Amniotic stem cell (primary cell): ENCODE measurements at regions not wholly inside any gene's neighbourhood (a gene's known extent, or its start where the extent isn't known, plus 50 kb on each side); places are given as distances from the start of the nearest gene placed in this dataset.

Experiments used
- DNase-seq: peaks from one replicate; lab custom pipeline; 2025; lab: John Stamatoyannopoulos, UW

GRCh38 chr2:234597576-234597861 lies 100.6 kb upstream of the ARL4C start:
- DNase-seq: no peak

GRCh38 chr2:234596696-234597575 lies 100.1 kb upstream of the ARL4C start:
- DNase-seq: no peak

- DNase-seq: no peak
These were observed 98.9 kb upstream of the ARL4C start for GRCh38 chr2:234595829-234596228.

DNA sequence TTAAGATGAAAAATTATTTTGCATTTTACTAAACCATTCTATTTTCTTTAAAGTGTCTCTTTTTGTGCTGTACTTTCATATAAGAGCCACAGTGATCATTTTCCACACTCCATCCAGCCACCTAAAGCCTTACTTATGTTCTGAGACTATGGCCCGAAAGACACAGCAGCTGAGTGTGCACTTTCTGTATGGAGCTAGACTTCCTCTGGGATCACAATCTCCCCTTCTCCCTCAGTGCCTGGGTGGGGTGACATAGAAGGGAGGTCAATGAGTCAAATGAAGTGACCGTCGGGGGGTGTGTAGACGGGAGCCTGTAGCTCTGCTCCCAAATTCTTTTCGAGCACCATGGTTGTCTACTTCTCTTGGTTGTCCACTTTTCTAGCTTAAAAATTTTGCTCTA lies 97.8 kb upstream of the ARL4C start:
- DNase-seq: no peak

DNA sequence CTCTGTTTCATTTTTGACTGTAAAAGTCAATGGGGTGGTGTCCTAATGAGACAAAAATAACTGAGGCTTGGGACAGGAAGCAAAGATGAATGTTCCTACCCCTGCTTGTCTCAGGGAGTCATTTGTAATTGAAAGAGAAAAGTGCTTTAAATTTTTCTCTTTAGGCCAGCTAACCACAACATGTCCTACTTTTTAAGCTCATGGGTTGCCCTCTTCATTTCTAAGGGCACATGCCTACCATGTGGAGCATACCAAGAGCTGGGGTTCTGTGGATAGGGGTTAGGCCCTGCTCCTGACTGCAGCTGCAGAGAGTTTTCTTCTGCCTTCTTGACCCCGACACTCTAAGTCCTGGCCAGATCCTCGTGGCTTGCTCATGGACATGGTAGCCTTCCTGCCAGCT lies 96.8 kb upstream of the ARL4C start:
- no peak for DNase-seq

GRCh38 chr2:234592541-234592940 lies 95.7 kb upstream of the ARL4C start:
- DNase-seq: no peak

DNA sequence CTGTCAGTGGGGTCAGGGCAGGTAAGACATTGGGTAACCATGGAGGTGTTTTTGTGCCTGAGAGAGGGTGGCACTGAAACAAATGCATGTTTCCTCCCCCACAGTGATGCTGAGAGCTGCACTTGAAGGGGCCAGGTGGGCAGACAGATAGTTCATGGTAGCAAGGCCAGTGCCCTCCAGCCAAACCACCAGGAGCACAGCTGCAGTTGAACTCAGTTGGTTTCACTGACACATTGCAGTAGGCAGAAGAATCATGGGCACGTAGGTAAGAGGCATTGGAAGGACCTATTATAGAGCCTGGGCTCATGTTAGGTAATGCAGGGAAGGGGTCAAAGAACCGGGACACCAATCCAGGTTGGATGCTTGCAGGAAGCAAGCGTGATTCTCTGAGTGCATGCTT lies 93.2 kb upstream of the ARL4C start:
- no peak for DNase-seq

DNA sequence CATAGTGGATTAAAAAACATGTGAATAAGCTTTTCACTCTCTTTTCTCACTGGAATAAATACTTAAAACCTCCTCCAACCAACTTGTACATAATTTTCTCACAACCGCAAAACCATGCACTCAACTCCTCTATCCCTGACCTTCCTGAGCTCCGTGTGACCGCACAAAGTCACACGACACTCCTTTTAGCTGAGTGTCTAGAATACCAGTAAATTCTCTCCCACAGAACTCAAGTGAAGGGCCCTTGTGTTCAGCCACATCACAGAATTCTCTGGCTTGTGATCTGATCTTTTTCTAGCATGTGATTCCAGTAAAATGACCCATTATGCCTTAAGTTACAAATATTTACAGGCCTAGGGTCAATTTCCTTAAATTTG lies 91.2 kb upstream of the ARL4C start:
- no peak for DNase-seq

GRCh38 chr2:234587341-234588053 lies 90.6 kb upstream of the ARL4C start:
- DNase-seq: no peak

DNA sequence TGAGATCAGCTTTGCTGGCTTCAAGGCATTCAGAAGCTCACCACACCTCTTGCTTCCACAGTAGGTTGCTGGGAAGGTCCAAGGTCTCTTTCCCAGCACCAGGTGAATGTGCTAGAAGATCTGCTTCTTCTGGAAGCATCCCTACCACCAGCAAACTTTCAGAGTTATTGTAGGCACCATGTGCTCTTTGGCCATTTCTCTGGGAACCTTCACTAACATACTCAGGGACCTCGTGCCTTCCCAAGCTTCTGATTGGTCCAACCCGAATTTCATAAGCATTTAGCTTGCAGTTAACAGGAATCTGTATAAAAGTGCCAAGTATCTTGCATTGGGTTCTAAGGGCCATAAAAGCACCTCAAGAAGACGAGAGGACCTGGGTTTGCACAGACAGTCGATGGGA lies 86.5 kb upstream of the ARL4C start:
- DNase-seq: no peak

DNA sequence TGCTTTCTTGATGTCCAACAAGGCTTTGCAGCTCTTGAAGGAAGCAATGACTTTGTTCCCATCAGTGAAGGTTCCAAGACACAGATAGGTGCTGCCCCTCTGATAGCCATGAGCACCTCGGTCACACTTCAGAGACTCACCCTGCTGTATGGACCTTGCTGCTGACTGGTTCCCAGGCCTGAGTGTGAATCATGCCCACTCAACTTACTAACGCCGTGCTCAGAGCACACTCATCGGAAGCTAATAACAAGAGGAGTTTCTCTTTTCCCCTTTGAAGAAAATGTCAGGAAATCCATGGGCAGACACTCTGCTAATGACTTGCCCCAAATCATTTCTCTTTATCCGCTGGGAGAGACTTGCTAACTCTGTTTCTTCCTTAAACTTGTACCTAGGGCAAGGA lies 83.8 kb upstream of the ARL4C start:
- DNase-seq: no peak

GRCh38 chr2:234579231-234579962 lies 82.5 kb upstream of the ARL4C start:
- no peak for DNase-seq

- no peak for DNase-seq
These were observed 81.5 kb upstream of the ARL4C start for GRCh38 chr2:234578389-234578788.

DNA sequence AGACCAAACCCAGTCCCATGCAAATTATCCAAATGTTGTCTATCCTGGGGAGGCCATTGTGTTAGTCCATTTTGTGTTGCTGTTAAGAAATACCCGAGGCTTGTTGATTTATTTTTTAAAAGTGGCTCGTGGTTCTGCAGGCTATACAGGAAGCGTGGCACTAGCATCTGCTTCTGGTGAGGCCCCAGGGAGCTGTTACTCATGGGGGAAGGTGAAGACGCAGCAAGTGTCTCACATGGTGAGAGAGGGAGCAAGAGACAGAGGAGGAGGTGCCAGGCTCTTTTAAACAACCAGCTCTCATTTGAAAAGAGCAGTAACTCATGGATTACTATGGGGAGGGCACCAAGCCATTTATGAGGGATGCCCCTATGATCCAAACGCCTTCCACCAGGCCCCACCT lies 80.3 kb upstream of the ARL4C start:
- DNase-seq: no peak

- DNase-seq: no peak
These were observed 74.9 kb upstream of the ARL4C start for GRCh38 chr2:234571620-234572407.

DNA sequence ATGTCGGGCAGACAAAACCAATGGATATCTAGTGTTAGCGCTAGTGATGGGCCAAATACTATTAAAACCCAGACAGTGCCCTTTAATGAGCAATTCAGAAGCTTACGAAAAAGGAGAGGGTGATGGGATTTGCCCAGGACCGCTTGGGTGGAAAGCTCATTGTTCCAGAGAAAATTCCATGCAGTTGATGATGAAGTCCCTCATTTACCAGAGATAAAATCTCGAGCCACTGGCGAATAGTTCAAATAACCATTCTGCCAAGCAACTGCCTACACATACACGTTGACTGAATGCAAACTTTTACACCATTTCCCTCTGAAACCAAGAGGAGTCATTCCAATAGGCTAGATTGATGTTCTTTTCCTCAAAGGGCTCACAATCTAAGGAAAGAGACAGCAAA lies 73.6 kb upstream of the ARL4C start:
- no peak for DNase-seq

GRCh38 chr2:234569776-234570430 lies 73.0 kb upstream of the ARL4C start:
- no peak for DNase-seq

DNA sequence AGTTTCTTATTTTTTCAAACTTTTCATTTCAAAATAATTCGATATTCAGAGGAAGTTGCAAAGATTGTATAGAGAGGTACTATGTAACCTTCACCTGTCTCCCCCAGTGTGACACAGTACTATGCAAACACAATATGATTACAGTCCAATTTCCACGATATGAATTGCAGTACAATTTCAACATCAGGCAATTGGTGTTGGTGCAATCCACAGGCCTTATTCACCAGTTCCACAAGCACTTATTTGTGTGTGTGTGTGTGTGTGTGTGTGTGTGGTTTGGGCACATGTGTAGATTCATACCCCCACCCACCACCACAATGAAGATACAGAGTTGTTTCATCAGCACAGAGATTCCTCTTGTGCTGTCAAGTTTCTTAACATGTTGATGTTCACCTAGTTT lies 69.7 kb upstream of the ARL4C start:
- DNase-seq: no peak

DNA sequence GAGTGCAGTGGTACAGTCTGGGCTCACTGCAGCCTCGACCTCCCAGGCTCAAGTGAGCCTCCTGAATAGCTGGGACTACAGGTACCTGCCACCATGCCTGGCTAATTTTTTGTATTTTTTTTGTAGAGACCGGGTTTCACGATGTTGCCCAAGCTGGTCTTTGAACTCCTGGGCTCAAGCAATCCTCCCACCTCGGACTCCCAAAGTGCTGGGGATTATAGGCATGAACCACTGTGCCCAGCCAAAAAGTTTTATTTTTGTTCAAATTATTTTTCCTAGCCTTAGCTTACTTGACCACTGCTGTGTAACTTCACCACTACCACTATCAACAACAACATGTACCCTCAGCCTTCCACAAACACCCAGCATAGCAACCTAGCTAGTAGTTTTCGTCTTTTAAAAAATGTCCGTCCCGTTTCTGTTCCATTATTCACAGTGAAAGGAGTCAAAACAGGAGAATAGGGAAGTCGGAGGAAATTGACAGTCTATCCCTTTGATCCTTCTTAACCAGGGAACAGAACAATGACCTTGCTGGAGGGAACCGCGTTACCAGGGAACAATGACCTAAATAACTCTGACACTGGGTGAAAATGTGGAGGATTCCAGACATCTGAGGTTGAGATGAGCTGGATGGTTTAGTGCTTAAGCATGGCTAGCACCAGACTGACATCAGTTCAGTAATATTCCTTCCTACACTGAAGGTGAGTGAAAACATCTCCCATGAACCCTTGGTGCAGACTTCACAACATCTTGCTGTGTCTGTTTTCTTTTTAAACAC lies 69.2 kb upstream of the ARL4C start:
- DNase-seq: no peak

DNA sequence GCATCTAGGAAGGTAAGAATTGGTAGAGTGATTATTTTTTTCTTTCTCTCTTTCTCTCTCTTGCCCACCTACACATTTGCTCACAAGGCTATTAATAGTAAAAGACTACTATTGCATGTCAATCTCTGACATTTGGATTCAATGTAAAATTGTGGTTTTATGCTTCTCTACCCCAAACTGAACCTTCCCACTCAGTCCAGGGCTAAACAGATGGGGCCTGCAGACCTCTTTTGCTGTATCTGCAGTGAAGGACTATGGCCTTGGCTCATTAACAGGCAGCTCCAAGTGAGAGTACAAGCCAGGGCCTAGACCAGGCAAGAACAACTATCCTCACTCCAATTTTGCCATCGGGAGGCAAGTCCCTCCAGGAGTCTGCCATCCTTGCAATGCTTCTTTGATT lies 68.3 kb upstream of the ARL4C start:
- no peak for DNase-seq

- peak; percentile 10 for DNase-seq
These were observed 67.8 kb upstream of the ARL4C start for GRCh38 chr2:234564699-234565098.
